Upper lobe of left lung (tissue), 6 donors: ENCODE measurements at regions not wholly inside any gene's neighbourhood (a gene's known extent, or its start where the extent isn't known, plus 50 kb on each side); places are given as distances from the start of the nearest gene placed in this dataset.

Source experiments
- ATAC-seq, 2 donors: fragments of 200-7000 bp; cut with Tn5 transposase; one replicate each; pipeline ENCODE4 v1.9.1; 2022; ENCODE audit warnings: mild to moderate bottlenecking in 2 of 2, moderate library complexity in 2 of 2; ENCODE audit not compliant: low FRiP score in 2 of 2
- DNase-seq, 2 donors: peaks; one replicate each; pipeline ENCODE4 v3.0.0-alpha.2; 2019 to 2020
- H3K27ac ChIP-seq, 4 donors: fragments of 200-600 bp; sonication (generic); one replicate each; pipeline ENCODE4 v1.5.1; 2016 to 2019
- H3K27me3 ChIP-seq, 4 donors: fragments of 200-600 bp; sonication (generic); one replicate each; pipeline ENCODE4 v1.5.1; 2017 to 2019
- H3K36me3 ChIP-seq, 4 donors: fragments of 200-600 bp; sonication (generic); one replicate each; pipeline ENCODE4 v1.5.1; 2016 to 2019
- H3K4me1 ChIP-seq, 4 donors: fragments of 200-600 bp; sonication (generic); one replicate each; pipeline ENCODE4 v1.5.1; 2018 to 2019
- H3K4me3 ChIP-seq, 4 donors: fragments of 200-600 bp; sonication (generic); one replicate each; pipeline ENCODE4 v1.5.1; 2017 to 2019; ENCODE audit warnings: mild to moderate bottlenecking in 2 of 4, moderate library complexity in 1 of 4
- H3K9me3 ChIP-seq, 4 donors: fragments of 200-600 bp; sonication (generic); one replicate each; pipeline ENCODE4 v1.5.1; 2018 to 2019
- CTCF ChIP-seq, 6 experiments: fragments of 450-650 bp in 4 of 6; fragments of 200-600 bp in 2 of 6; sonication (generic) in 2 of 6; IDR thresholded peaks; one replicate each; pipeline ENCODE4 v1.5.1; 2016 to 2019; ENCODE audit warnings: antibody characterized with exemption in 6 of 6
- EP300 ChIP-seq, 4 donors: sonication (generic); formaldehyde crosslinking; IDR thresholded peaks; one replicate each; pipeline ENCODE4 v1.5.1; 2017; ENCODE audit warnings: antibody characterized with exemption in 4 of 4, control low read depth in 2 of 4
- POLR2A ChIP-seq, 4 donors: fragments of 450-650 bp; IDR thresholded peaks; one replicate each; pipeline ENCODE4 v1.5.1; 2016 to 2017; ENCODE audit warnings: antibody characterized with exemption in 4 of 4, mild to moderate bottlenecking in 2 of 4
- POLR2AphosphoS5 ChIP-seq, 2 donors: sonication (generic); formaldehyde crosslinking; IDR thresholded peaks; one replicate each; pipeline ENCODE4 v1.5.1; 2017; ENCODE audit warnings: antibody characterized with exemption in 2 of 2
- WGBS, 2 donors: methylation state at CpG; one replicate each; pipeline ENCODE4 v1.1.5; 2017 to 2018; 5-methylcytosine and 5-hydroxymethylcytosine counted together
- donor health status: DM: no; HTN: no; CAD: no; lungs with moderate emphysema.
- donor health status: DM: no; HTN: yes; CAD: no; lungs with severe emphysema.

- no peaks in the 10 kb centered on the region for H3K36me3 ChIP-seq
- H3K27ac ChIP-seq = no peak overlapping the region
- WGBS, 2 donors = 86% methylated on average over 5 of the region's 5 CpGs
- H3K4me3 ChIP-seq = no peak overlapping the region
- H3K27me3 ChIP-seq = no peaks in the 10 kb centered on the region
- H3K9me3 ChIP-seq = no peaks in the 10 kb centered on the region
- DNase-seq (no peak), ATAC-seq (no peak)
- H3K4me1 ChIP-seq = no peaks in the 10 kb centered on the region
- TF ChIP-seq POLR2A (IDR thresholded peaks at IDR 0.05) = no peak
- no peak for TF ChIP-seq CTCF (IDR thresholded peaks at IDR 0.05)
- TF ChIP-seq POLR2AphosphoS5 (IDR thresholded peaks at IDR 0.05) = no peak
- TF ChIP-seq EP300 (IDR thresholded peaks at IDR 0.05) = no peak
Measured at GRCh38 chr13:72386138-72386684, 341.2 kb downstream of the MZT1 start.

GRCh38 chr13:72384879-72385278, 342.6 kb downstream of the MZT1 start:
- no peak for DNase-seq
- peak in 1 of 2 donors; percentile 8 for ATAC-seq
- H3K4me1 ChIP-seq = no peaks in the 10 kb centered on the region
- no peak for TF ChIP-seq EP300 (IDR thresholded peaks at IDR 0.05)
- no peak for TF ChIP-seq CTCF (IDR thresholded peaks at IDR 0.05)
- TF ChIP-seq POLR2AphosphoS5 (IDR thresholded peaks at IDR 0.05) = no peak
- TF ChIP-seq POLR2A (IDR thresholded peaks at IDR 0.05) = no peak
- whole genome bisulfite sequencing, 2 donors = 78 to 89% methylated on average over 5 of the region's 5 CpGs
- H3K27ac ChIP-seq = no peak overlapping the region
- no peak overlapping the region for H3K4me3 ChIP-seq
- H3K9me3 ChIP-seq = no peaks in the 10 kb centered on the region
- H3K27me3 ChIP-seq = no peaks in the 10 kb centered on the region
- H3K36me3 ChIP-seq = no peaks in the 10 kb centered on the region

- Histone ChIP-seq H3K36me3 (no peaks in the 10 kb centered on the region), H3K4me1 (no peaks in the 10 kb centered on the region), H3K9me3 (no peaks in the 10 kb centered on the region), H3K27ac (no peak overlapping the region), H3K27me3 (no peaks in the 10 kb centered on the region), H3K4me3 (no peak overlapping the region)
- WGBS, 2 donors = 57 to 63% methylated on average over 4 of the region's 4 CpGs
- no peak for TF ChIP-seq EP300 (IDR thresholded peaks at IDR 0.05)
- no peak for TF ChIP-seq POLR2AphosphoS5 (IDR thresholded peaks at IDR 0.05)
- TF ChIP-seq POLR2A (IDR thresholded peaks at IDR 0.05) = no peak
- no peak for TF ChIP-seq CTCF (IDR thresholded peaks at IDR 0.05)
- no peak for DNase-seq
- ATAC-seq = no peak
Measured at GRCh38 chr13:72384186-72384823, 343.1 kb downstream of the MZT1 start.

GRCh38 chr13:72383646-72384045, 343.8 kb downstream of the MZT1 start:
- ATAC-seq (no peak), DNase-seq (no peak)
- Histone ChIP-seq H3K36me3 (no peaks in the 10 kb centered on the region), H3K9me3 (no peaks in the 10 kb centered on the region), H3K27ac (no peak overlapping the region), H3K4me1 (no peaks in the 10 kb centered on the region), H3K4me3 (no peak overlapping the region), H3K27me3 (no peaks in the 10 kb centered on the region)
- TF ChIP-seq POLR2A (IDR thresholded peaks at IDR 0.05) = no peak
- TF ChIP-seq EP300 (IDR thresholded peaks at IDR 0.05) = no peak
- no peak for TF ChIP-seq CTCF (IDR thresholded peaks at IDR 0.05)
- TF ChIP-seq POLR2AphosphoS5 (IDR thresholded peaks at IDR 0.05) = no peak

GRCh38 chr13:72379581-72379980, 347.8 kb downstream of the MZT1 start:
- DNase-seq (no peak), ATAC-seq (no peak)
- H3K9me3 ChIP-seq = no peaks in the 10 kb centered on the region
- H3K4me3 ChIP-seq = no peak overlapping the region
- TF ChIP-seq EP300 (IDR thresholded peaks at IDR 0.05) (no peak), POLR2AphosphoS5 (IDR thresholded peaks at IDR 0.05) (no peak), POLR2A (IDR thresholded peaks at IDR 0.05) (no peak), CTCF (IDR thresholded peaks at IDR 0.05) (no peak)
- no peaks in the 10 kb centered on the region for H3K36me3 ChIP-seq
- no peaks in the 10 kb centered on the region for H3K4me1 ChIP-seq
- no peak overlapping the region for H3K27ac ChIP-seq
- WGBS, 2 donors = 91 to 100% methylated on average over 4 of the region's 4 CpGs
- H3K27me3 ChIP-seq = no peaks in the 10 kb centered on the region
